ENCODE measurements at regions not wholly inside any gene's neighbourhood (a gene's known extent, or its start where the extent isn't known, plus 50 kb on each side); places are given as distances from the start of the nearest gene placed in this dataset.

DNA sequence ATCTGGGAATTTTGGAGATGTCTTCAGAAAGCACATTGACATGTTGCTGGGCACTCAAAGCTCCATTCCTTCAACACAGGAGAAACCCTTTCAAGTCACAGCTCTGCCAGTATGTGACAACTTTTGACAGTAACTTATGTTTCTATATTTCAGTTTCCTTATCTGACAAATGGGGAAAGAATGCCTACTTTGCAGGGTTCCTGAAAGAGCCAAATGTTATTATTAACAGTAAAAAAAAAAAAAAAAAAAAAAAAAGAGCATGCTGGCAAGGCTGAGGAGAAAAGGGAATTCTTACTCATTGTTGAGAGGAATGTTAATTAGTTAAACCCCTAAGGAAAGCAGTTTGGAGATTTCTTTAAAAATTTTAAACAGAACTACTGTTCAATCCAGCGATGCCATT is 272.5 kb upstream of the TGFBR2 start:
- CTCF ChIA-PET = no interaction called here
- DNase-seq (ENCODE audit: extremely low spot score) = no peak
- no peak for TF ChIP-seq ZNF384 (IDR thresholded peaks at IDR 0.05)
- no peak for TF ChIP-seq FOXM1 (IDR thresholded peaks at IDR 0.05; ENCODE audit: borderline replicate concordance)
- TF ChIP-seq TARDBP (IDR thresholded peaks at IDR 0.05) = no peak
- TF ChIP-seq NFRKB (IDR thresholded peaks at IDR 0.05) = no peak
- no peak for TF ChIP-seq LEF1 (IDR thresholded peaks at IDR 0.05; ENCODE audit: borderline replicate concordance)
- no peak for TF ChIP-seq CTBP1 (IDR thresholded peaks at IDR 0.05; ENCODE audit: borderline replicate concordance)
- TF ChIP-seq, protein P1, sequence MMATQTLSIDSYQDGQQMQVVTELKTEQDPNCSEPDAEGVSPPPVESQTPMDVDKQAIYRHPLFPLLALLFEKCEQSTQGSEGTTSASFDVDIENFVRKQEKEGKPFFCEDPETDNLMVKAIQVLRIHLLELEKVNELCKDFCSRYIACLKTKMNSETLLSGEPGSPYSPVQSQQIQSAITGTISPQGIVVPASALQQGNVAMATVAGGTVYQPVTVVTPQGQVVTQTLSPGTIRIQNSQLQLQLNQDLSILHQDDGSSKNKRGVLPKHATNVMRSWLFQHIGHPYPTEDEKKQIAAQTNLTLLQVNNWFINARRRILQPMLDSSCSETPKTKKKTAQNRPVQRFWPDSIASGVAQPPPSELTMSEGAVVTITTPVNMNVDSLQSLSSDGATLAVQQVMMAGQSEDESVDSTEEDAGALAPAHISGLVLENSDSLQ (IDR thresholded peaks at IDR 0.05) = no peak
- no peak for TF ChIP-seq SP1 (IDR thresholded peaks at IDR 0.05)
- TF ChIP-seq ELF4 (IDR thresholded peaks at IDR 0.05) = no peak
- no peak for TF ChIP-seq L3MBTL2 (conservative IDR thresholded peaks at IDR 0.05)
- TF ChIP-seq BHLHE40 (IDR thresholded peaks at IDR 0.05; ENCODE audit: borderline replicate concordance) = no peak
- TF ChIP-seq FOXK2 (IDR thresholded peaks at IDR 0.05) = no peak
- TF ChIP-seq HDGF (IDR thresholded peaks at IDR 0.05; ENCODE audit: borderline replicate concordance) = no peak
- no peak for TF ChIP-seq FOXA1 (IDR thresholded peaks at IDR 0.05)
- TF ChIP-seq ARNT (IDR thresholded peaks at IDR 0.05) = no peak
- no peak for TF ChIP-seq SUZ12 (IDR thresholded peaks at IDR 0.05)
- POLR2A ChIA-PET = no interaction called here

DNA sequence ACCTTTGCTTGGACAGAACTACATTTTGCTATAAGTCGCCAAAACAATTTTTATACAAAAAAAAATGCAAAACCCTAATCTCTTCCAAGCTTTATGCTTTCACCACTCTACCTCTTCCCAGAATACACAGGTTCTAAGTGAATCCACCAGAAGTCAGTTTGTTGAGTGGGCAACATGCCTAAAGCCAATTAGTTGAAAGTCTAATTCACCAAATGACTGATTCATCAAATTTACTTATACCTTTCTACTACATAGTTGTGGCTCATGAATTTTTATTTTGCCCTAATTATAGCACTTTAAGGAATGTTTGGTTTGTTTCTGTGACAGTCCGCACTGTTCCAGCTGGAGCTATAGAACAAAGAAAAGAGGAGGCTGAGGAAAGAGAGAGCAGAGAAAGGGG is 265.9 kb upstream of the TGFBR2 start:
- ChIA-PET POLR2A (no interaction called here), CTCF (interaction anchor here (1.0 kb wide), 1 partner anchor 10 kb away, joined by 3 read pairs; no protein-coding TSS in a partner anchor)
- no peak for TF ChIP-seq HDGF (IDR thresholded peaks at IDR 0.05; ENCODE audit: borderline replicate concordance)
- no peak for TF ChIP-seq ARNT (IDR thresholded peaks at IDR 0.05)
- no peak for TF ChIP-seq ZNF384 (IDR thresholded peaks at IDR 0.05)
- no peak for TF ChIP-seq NFRKB (IDR thresholded peaks at IDR 0.05)
- TF ChIP-seq CTBP1 (IDR thresholded peaks at IDR 0.05; ENCODE audit: borderline replicate concordance) = no peak
- TF ChIP-seq, protein P1 (IDR thresholded peaks at IDR 0.05) = no peak
- TF ChIP-seq BHLHE40 (IDR thresholded peaks at IDR 0.05; ENCODE audit: borderline replicate concordance) = no peak
- TF ChIP-seq SP1 (IDR thresholded peaks at IDR 0.05) = no peak
- TF ChIP-seq FOXA1 (IDR thresholded peaks at IDR 0.05) = no peak
- TF ChIP-seq L3MBTL2 (conservative IDR thresholded peaks at IDR 0.05) = no peak
- DNase-seq (ENCODE audit: extremely low spot score) = no peak

DNA sequence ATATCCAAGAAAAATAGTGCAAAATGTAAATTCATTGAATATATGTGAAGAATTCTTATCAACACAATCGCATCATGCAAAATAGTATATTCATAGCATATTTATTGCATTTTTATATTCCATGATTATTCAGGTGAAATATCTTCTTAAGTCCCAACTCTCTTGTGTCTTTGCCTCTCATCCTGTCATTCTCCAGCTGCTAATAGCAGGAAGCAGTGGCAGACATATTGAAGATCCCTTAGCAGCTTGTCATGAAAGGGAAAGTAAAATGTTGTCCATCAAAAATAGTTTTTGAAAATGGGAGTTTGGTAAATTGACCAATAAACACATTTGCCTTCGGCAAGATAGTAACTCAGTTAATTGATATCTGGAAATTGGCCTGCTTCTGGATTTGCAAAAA is 265.3 kb upstream of the TGFBR2 start:
- ChIA-PET POLR2A (no interaction called here), CTCF (interaction anchor here (1.0 kb wide), 1 partner anchor 10 kb away, joined by 3 read pairs; no protein-coding TSS in a partner anchor)
- TF ChIP-seq BHLHE40 (IDR thresholded peaks at IDR 0.05; ENCODE audit: borderline replicate concordance) (no peak), ELF4 (IDR thresholded peaks at IDR 0.05) (no peak), ARNT (IDR thresholded peaks at IDR 0.05) (no peak), FOXK2 (IDR thresholded peaks at IDR 0.05) (no peak), SP1 (IDR thresholded peaks at IDR 0.05) (no peak), SUZ12 (IDR thresholded peaks at IDR 0.05) (no peak), LEF1 (IDR thresholded peaks at IDR 0.05; ENCODE audit: borderline replicate concordance) (no peak), FOXM1 (IDR thresholded peaks at IDR 0.05; ENCODE audit: borderline replicate concordance) (no peak), CTBP1 (IDR thresholded peaks at IDR 0.05; ENCODE audit: borderline replicate concordance) (no peak), HDGF (IDR thresholded peaks at IDR 0.05; ENCODE audit: borderline replicate concordance) (no peak), L3MBTL2 (conservative IDR thresholded peaks at IDR 0.05) (no peak), NFRKB (IDR thresholded peaks at IDR 0.05) (no peak), FOXA1 (IDR thresholded peaks at IDR 0.05) (no peak), ZNF384 (IDR thresholded peaks at IDR 0.05) (no peak)
- TF ChIP-seq, protein P1 (IDR thresholded peaks at IDR 0.05) = no peak
- DNase-seq (ENCODE audit: extremely low spot score) = no peak

DNA sequence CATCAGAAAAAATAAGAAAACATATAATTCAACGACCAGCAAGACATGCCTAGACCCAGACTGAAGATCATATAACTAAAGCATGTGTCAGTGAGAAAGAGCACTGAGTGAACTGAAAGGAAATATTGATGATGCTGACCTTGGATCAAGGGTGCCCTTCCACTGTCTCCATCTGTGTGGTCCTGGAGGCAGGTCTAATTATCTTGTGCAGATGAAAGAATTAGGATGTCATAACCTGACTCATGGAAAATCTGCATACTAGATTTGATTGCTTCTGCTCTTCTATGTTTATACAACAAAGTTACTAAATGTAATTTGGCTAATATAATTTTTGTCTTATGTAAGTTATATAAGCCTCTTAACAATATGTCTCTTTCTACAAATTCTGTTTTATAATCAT is 264.6 kb upstream of the TGFBR2 start:
- POLR2A ChIA-PET = no interaction called here
- TF ChIP-seq ARNT (IDR thresholded peaks at IDR 0.05) (no peak), BHLHE40 (IDR thresholded peaks at IDR 0.05; ENCODE audit: borderline replicate concordance) (no peak), NFRKB (IDR thresholded peaks at IDR 0.05) (no peak), TARDBP (IDR thresholded peaks at IDR 0.05) (no peak), ZNF384 (IDR thresholded peaks at IDR 0.05) (no peak), SUZ12 (IDR thresholded peaks at IDR 0.05) (no peak)
- DNase-seq (ENCODE audit: extremely low spot score) = no peak
- CTCF ChIA-PET = no interaction called here

DNA sequence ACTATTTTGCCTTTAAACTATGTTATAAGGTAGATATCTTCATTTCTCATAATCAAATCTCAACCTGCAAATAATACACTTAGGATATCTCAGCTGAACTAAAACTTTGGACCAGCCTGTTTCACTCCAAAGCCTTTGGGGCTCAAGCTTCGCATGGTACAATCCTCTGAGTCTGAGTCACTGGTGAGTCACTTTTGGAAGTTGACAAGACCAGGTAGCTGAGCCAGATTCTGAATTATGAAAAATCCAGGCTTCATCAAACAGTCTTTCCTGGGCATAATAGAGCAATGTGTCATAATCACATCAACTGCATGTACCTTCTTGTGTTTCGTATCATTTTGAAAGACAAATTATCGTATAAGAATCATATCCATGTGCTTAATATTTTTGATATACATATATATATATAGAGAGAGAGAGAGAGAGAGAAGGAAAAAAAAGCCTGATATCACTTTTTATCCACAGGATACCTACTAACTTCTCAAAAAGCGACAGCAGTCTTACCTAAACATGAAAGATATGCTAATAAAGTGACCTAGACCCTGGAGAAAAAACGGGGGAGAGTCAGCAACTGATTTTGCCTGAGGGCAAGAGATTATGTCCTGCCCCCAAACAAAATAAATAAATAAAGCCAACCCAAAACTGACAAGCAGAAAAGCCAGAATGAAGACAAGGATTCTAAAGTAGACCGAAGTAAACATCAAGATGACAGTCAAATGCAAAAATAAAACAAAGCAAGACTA is 263.9 kb upstream of the TGFBR2 start:
- ChIA-PET POLR2A (no interaction called here), CTCF (no interaction called here)
- DNase-seq (ENCODE audit: extremely low spot score) = no peak
- TF ChIP-seq NFRKB (IDR thresholded peaks at IDR 0.05) (no peak), FOXK2 (IDR thresholded peaks at IDR 0.05) (no peak), SUZ12 (IDR thresholded peaks at IDR 0.05) (no peak), SP1 (IDR thresholded peaks at IDR 0.05) (no peak), FOXA1 (IDR thresholded peaks at IDR 0.05) (no peak), L3MBTL2 (conservative IDR thresholded peaks at IDR 0.05) (no peak), ZNF384 (IDR thresholded peaks at IDR 0.05) (no peak), CTBP1 (IDR thresholded peaks at IDR 0.05; ENCODE audit: borderline replicate concordance) (no peak), TARDBP (IDR thresholded peaks at IDR 0.05) (no peak), BHLHE40 (IDR thresholded peaks at IDR 0.05; ENCODE audit: borderline replicate concordance) (no peak), ELF4 (IDR thresholded peaks at IDR 0.05) (no peak), HDGF (IDR thresholded peaks at IDR 0.05; ENCODE audit: borderline replicate concordance) (no peak), ARNT (IDR thresholded peaks at IDR 0.05) (no peak), LEF1 (IDR thresholded peaks at IDR 0.05; ENCODE audit: borderline replicate concordance) (no peak), FOXM1 (IDR thresholded peaks at IDR 0.05; ENCODE audit: borderline replicate concordance) (no peak)
- TF ChIP-seq, protein P1 (IDR thresholded peaks at IDR 0.05) = no peak

Data from HEK293T (cell line).